ENCODE measurements at regions not wholly inside any gene's neighbourhood (a gene's known extent, or its start where the extent isn't known, plus 50 kb on each side); places are given as distances from the start of the nearest gene placed in this dataset.

DNA sequence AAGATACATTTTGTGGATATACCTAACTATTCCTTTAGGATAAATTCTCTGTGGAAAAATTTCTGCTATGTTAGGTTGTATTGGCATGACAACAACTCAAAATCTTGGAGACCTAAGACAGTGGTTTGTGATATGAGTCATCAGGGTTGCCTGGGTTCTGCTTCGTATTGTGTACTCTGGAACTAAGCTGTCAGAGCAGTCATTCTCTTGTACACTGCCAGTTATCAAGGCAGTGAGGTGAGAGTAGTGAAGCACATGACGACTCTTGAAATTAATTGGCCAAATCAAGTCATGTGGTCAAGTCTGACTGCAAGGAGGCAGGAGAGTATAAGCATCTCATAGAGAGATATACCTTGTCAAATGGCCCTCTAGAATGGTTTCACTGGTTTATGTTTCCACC, 104.4 kb downstream of the FANCF start:
- TF ChIP-seq EZH2 (IDR thresholded peaks at IDR 0.05; ENCODE audit: borderline replicate concordance, low read depth, low read length) (no peak), ZNF282 (CRISPR knock-in tag; IDR thresholded peaks at IDR 0.05) (no peak), ZNF263 (CRISPR knock-in tag; IDR thresholded peaks at IDR 0.05; ENCODE audit: borderline replicate concordance) (no peak), FIP1L1 (IDR thresholded peaks at IDR 0.05; ENCODE audit: low read depth, low read length, poor library complexity, severe bottlenecking) (no peak), ADNP (tag; IDR thresholded peaks at IDR 0.05) (no peak), CBX5 (IDR thresholded peaks at IDR 0.05; ENCODE audit: borderline replicate concordance, low read depth) (no peak), DACH1 (IDR thresholded peaks at IDR 0.05; ENCODE audit: partially characterized antibody) (no peak), ZNF431 (CRISPR knock-in tag; IDR thresholded peaks at IDR 0.05) (no peak)
- TF ChIP-seq, protein P1, sequence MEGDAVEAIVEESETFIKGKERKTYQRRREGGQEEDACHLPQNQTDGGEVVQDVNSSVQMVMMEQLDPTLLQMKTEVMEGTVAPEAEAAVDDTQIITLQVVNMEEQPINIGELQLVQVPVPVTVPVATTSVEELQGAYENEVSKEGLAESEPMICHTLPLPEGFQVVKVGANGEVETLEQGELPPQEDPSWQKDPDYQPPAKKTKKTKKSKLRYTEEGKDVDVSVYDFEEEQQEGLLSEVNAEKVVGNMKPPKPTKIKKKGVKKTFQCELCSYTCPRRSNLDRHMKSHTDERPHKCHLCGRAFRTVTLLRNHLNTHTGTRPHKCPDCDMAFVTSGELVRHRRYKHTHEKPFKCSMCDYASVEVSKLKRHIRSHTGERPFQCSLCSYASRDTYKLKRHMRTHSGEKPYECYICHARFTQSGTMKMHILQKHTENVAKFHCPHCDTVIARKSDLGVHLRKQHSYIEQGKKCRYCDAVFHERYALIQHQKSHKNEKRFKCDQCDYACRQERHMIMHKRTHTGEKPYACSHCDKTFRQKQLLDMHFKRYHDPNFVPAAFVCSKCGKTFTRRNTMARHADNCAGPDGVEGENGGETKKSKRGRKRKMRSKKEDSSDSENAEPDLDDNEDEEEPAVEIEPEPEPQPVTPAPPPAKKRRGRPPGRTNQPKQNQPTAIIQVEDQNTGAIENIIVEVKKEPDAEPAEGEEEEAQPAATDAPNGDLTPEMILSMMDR (IDR thresholded peaks at IDR 0.05 in 2 of 3, conservative IDR thresholded peaks at IDR 0.05 in 1 of 3; ENCODE audit: insufficient read depth in 2 of 3, low read depth in 1 of 3, low read length in 3 of 3), result no peak
- TF ChIP-seq, protein P2, sequence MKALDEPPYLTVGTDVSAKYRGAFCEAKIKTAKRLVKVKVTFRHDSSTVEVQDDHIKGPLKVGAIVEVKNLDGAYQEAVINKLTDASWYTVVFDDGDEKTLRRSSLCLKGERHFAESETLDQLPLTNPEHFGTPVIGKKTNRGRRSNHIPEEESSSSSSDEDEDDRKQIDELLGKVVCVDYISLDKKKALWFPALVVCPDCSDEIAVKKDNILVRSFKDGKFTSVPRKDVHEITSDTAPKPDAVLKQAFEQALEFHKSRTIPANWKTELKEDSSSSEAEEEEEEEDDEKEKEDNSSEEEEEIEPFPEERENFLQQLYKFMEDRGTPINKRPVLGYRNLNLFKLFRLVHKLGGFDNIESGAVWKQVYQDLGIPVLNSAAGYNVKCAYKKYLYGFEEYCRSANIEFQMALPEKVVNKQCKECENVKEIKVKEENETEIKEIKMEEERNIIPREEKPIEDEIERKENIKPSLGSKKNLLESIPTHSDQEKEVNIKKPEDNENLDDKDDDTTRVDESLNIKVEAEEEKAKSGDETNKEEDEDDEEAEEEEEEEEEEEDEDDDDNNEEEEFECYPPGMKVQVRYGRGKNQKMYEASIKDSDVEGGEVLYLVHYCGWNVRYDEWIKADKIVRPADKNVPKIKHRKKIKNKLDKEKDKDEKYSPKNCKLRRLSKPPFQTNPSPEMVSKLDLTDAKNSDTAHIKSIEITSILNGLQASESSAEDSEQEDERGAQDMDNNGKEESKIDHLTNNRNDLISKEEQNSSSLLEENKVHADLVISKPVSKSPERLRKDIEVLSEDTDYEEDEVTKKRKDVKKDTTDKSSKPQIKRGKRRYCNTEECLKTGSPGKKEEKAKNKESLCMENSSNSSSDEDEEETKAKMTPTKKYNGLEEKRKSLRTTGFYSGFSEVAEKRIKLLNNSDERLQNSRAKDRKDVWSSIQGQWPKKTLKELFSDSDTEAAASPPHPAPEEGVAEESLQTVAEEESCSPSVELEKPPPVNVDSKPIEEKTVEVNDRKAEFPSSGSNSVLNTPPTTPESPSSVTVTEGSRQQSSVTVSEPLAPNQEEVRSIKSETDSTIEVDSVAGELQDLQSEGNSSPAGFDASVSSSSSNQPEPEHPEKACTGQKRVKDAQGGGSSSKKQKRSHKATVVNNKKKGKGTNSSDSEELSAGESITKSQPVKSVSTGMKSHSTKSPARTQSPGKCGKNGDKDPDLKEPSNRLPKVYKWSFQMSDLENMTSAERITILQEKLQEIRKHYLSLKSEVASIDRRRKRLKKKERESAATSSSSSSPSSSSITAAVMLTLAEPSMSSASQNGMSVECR (CRISPR knock-in tag; IDR thresholded peaks at IDR 0.05), result no peak
- TF ChIP-seq, protein P3, sequence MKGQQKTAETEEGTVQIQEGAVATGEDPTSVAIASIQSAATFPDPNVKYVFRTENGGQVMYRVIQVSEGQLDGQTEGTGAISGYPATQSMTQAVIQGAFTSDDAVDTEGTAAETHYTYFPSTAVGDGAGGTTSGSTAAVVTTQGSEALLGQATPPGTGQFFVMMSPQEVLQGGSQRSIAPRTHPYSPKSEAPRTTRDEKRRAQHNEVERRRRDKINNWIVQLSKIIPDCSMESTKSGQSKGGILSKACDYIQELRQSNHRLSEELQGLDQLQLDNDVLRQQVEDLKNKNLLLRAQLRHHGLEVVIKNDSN (CRISPR knock-in tag; IDR thresholded peaks at IDR 0.05), result no peak
- TF ChIP-seq, protein P4, sequence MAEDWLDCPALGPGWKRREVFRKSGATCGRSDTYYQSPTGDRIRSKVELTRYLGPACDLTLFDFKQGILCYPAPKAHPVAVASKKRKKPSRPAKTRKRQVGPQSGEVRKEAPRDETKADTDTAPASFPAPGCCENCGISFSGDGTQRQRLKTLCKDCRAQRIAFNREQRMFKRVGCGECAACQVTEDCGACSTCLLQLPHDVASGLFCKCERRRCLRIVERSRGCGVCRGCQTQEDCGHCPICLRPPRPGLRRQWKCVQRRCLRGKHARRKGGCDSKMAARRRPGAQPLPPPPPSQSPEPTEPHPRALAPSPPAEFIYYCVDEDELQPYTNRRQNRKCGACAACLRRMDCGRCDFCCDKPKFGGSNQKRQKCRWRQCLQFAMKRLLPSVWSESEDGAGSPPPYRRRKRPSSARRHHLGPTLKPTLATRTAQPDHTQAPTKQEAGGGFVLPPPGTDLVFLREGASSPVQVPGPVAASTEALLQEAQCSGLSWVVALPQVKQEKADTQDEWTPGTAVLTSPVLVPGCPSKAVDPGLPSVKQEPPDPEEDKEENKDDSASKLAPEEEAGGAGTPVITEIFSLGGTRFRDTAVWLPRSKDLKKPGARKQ (CRISPR knock-in tag; IDR thresholded peaks at IDR 0.05), result no peak
- TF ChIP-seq, protein P5, sequence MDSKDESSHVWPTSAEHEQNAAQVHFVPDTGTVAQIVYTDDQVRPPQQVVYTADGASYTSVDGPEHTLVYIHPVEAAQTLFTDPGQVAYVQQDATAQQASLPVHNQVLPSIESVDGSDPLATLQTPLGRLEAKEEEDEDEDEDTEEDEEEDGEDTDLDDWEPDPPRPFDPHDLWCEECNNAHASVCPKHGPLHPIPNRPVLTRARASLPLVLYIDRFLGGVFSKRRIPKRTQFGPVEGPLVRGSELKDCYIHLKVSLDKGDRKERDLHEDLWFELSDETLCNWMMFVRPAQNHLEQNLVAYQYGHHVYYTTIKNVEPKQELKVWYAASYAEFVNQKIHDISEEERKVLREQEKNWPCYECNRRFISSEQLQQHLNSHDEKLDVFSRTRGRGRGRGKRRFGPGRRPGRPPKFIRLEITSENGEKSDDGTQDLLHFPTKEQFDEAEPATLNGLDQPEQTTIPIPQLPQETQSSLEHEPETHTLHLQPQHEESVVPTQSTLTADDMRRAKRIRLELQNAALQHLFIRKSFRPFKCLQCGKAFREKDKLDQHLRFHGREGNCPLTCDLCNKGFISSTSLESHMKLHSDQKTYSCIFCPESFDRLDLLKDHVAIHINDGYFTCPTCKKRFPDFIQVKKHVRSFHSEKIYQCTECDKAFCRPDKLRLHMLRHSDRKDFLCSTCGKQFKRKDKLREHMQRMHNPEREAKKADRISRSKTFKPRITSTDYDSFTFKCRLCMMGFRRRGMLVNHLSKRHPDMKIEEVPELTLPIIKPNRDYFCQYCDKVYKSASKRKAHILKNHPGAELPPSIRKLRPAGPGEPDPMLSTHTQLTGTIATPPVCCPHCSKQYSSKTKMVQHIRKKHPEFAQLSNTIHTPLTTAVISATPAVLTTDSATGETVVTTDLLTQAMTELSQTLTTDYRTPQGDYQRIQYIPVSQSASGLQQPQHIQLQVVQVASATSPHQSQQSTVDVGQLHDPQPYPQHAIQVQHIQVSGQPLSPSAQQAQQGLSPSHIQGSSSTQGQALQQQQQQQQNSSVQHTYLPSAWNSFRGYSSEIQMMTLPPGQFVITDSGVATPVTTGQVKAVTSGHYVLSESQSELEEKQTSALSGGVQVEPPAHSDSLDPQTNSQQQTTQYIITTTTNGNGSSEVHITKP (IDR thresholded peaks at IDR 0.05; ENCODE audit: partially characterized antibody), result no peak
